ENCODE measurements at regions not wholly inside any gene's neighbourhood (a gene's known extent, or its start where the extent isn't known, plus 50 kb on each side); places are given as distances from the start of the nearest gene placed in this dataset.
A peak's percentile ranks its signal among the peaks of the same experiment; 100 is the strongest.

- TF ChIP-seq IRF2 (CRISPR knock-in tag; IDR thresholded peaks at IDR 0.05) (no peak), ARID3B (CRISPR knock-in tag; IDR thresholded peaks at IDR 0.05; ENCODE audit: borderline replicate concordance) (no peak)
Measured at GRCh38 chr3:170701696-170702678, 116.1 kb upstream of the SLC7A14 start (continued).

- peak overlapping the region; percentile 77 for H2AFZ ChIP-seq (ENCODE audit: low read depth, low read length)
- DNase-seq (ENCODE audit: extremely low read depth in 1 of 4, low spot score in 3 of 4): no peak
- peaks cover 0 to 50% of the 10 kb centered on the region in 2 experiments; a peak in 4 of 5 replicates for H3K4me1 ChIP-seq (replicated peaks in 1 of 2; ENCODE audit: control insufficient read depth in 2 of 2, insufficient read depth in 2 of 2, low read length in 2 of 2)
- ChIA-PET POLR2A (no interaction called here), CTCF (ENCODE audit: low intra/inter-chr PET ratio) (no interaction called here)
- intact Hi-C loops (cut with micrococcal nuclease) (no loop called here), in situ Hi-C loops (cut with MboI) (no loop called here)
- peak overlapping the region; percentile 61 for H3K27ac ChIP-seq (ENCODE audit: extremely low read depth, low read depth, low read length)
- H3K9ac ChIP-seq (ENCODE audit: insufficient read depth in 1 of 2, low read depth in 2 of 2, low read length in 2 of 2): no peak overlapping the region
- H3K36me3 ChIP-seq (ENCODE audit: control insufficient read depth, insufficient read depth, low read length): no peaks in the 10 kb centered on the region
- 62% methylated on average over 1 of the region's 1 CpG for WGBS (ENCODE audit: insufficient coverage, low coverage, missing lambda C conversion rate)
- H3K79me2 ChIP-seq (ENCODE audit: control insufficient read depth, insufficient read depth, low read length): no peaks in the 10 kb centered on the region
- H3K27me3 ChIP-seq (ENCODE audit: control insufficient read depth in 2 of 2, insufficient read depth in 2 of 2, low read length in 2 of 2): no peaks in the 10 kb centered on the region
- H3K9me1 ChIP-seq (ENCODE audit: control insufficient read depth, insufficient read depth, low read length): no peaks in the 10 kb centered on the region
- no peak for TF ChIP-seq NFE2L1 (tag; IDR thresholded peaks at IDR 0.05; ENCODE audit: borderline replicate concordance, low read depth)
- peak in 1 of 2 experiments; percentile 63; a peak in 1 of 4 replicates for TF ChIP-seq NONO (IDR thresholded peaks at IDR 0.05; ENCODE audit: low read depth in 2 of 2, low read length in 1 of 2)
- TF ChIP-seq POLR2G (IDR thresholded peaks at IDR 0.05; ENCODE audit: low read depth, low read length): peak; percentile 60
- no TSS peak for BruUV-seq (replicated peaks)
- no peak overlapping the region for H3K4me2 ChIP-seq (ENCODE audit: insufficient read depth, low read length)
- no peaks in the 10 kb centered on the region for H4K20me1 ChIP-seq (replicated peaks; ENCODE audit: control insufficient read depth, insufficient read depth, low read length)
- no peak for FAIRE-seq
- no peak overlapping the region for H3K4me3 ChIP-seq
- no peak for ATAC-seq
- H3K9me3 ChIP-seq (replicated peaks; ENCODE audit: control insufficient read depth, insufficient read depth, low read depth, low read length): no peaks in the 10 kb centered on the region
Measured at GRCh38 chr3:170700054-170700404, 114.2 kb upstream of the SLC7A14 start.

Measured in K562 (cell line).